GM23338 (cell line): ENCODE measurements at regions not wholly inside any gene's neighbourhood (a gene's known extent, or its start where the extent isn't known, plus 50 kb on each side); places are given as distances from the start of the nearest gene placed in this dataset.

Experiments used
- ATAC-seq: fragments of 200-7000 bp; cut with Tn5 transposase; 3 replicates; pipeline ENCODE4 v1.9.1; 2020
- DNase-seq: peaks from one replicate; pipeline ENCODE4 v3.0.0-alpha.2; 2015; ENCODE audit warnings: low spot score
- H2AFZ ChIP-seq: fragments of 200-600 bp; sonication (generic); 2 replicates; pipeline ENCODE4 v1.8.0; 2016; ENCODE audit warnings: antibody characterized with exemption, mild to moderate bottlenecking, moderate library complexity
- H3F3A ChIP-seq: fragments of 200-600 bp; sonication (generic); replicated peaks from 2 replicates; pipeline ENCODE4 v1.8.0; 2017; ENCODE audit warnings: antibody characterized with exemption, mixed run types, low read depth
- H3K27ac ChIP-seq: fragments of 200-600 bp; sonication (generic); 2 replicates; pipeline ENCODE4 v1.6.1; 2016; ENCODE audit warnings: low read depth
- H3K27me3 ChIP-seq: fragments of 200-600 bp; sonication (generic); 2 replicates; pipeline ENCODE4 v1.8.0; 2016; ENCODE audit warnings: mild to moderate bottlenecking, mixed run types, moderate library complexity; ENCODE audit not compliant: insufficient read depth
- H3K36me3 ChIP-seq: fragments of 200-600 bp; sonication (generic); 2 replicates; pipeline ENCODE4 v1.8.0; 2016; ENCODE audit warnings: mild to moderate bottlenecking; ENCODE audit not compliant: insufficient read depth
- H3K4me1 ChIP-seq: fragments of 200-600 bp; sonication (generic); 2 replicates; pipeline ENCODE4 v1.8.0; 2016; ENCODE audit warnings: mild to moderate bottlenecking, moderate library complexity; ENCODE audit not compliant: insufficient read depth
- H3K4me2 ChIP-seq: fragments of 200-600 bp; sonication (generic); 2 replicates; pipeline ENCODE4 v1.7.1; 2017; ENCODE audit warnings: mixed run types
- H3K4me3 ChIP-seq: fragments of 200-600 bp; sonication (generic); 2 replicates; pipeline ENCODE4 v1.6.1; 2016; ENCODE audit warnings: mixed run types
- H3K79me2 ChIP-seq: fragments of 200-600 bp; sonication (generic); replicated peaks from 2 replicates; pipeline ENCODE4 v1.8.0; 2017; ENCODE audit warnings: mild to moderate bottlenecking; ENCODE audit not compliant: insufficient read depth
- H3K9me2 ChIP-seq: fragments of 200-600 bp; sonication (generic); 2 replicates; pipeline ENCODE4 v1.8.0; 2017; ENCODE audit not compliant: insufficient read depth
- H4K20me1 ChIP-seq: fragments of 200-600 bp; sonication (generic); replicated peaks from 2 replicates; pipeline ENCODE4 v1.8.0; 2017; ENCODE audit warnings: mild to moderate bottlenecking; ENCODE audit not compliant: insufficient read depth
- H3K27ac Mint-ChIP-seq: 2 replicates; pipeline ENCODE4 v1.8.0; 2020; ENCODE audit warnings: inconsistent platforms, mild to moderate bottlenecking, moderate library complexity, mixed read lengths
- H3K27me3 Mint-ChIP-seq: 3 replicates; pipeline ENCODE4 v1.8.0; 2022; ENCODE audit warnings: low read depth, mild to moderate bottlenecking, moderate library complexity, mixed read lengths, inconsistent platforms; ENCODE audit not compliant: insufficient read depth, poor library complexity
- H3K36me3 Mint-ChIP-seq: 3 replicates; pipeline ENCODE4 v1.8.0; 2021; ENCODE audit warnings: low read depth, mild to moderate bottlenecking, inconsistent platforms, moderate library complexity, mixed read lengths
- H3K4me1 Mint-ChIP-seq: 3 replicates; pipeline ENCODE4 v1.8.0; 2020; ENCODE audit warnings: mild to moderate bottlenecking, inconsistent platforms, mixed read lengths
- H3K4me3 Mint-ChIP-seq: 3 replicates; pipeline ENCODE4 v1.8.0; 2021; ENCODE audit warnings: moderate library complexity, mild to moderate bottlenecking, inconsistent platforms, mixed read lengths
- H3K9me3 Mint-ChIP-seq: 3 replicates; pipeline ENCODE4 v1.8.0; 2020; ENCODE audit warnings: moderate library complexity, mild to moderate bottlenecking, inconsistent platforms, mixed read lengths
- ETS1 ChIP-seq: IDR thresholded peaks from 2 replicates; pipeline ENCODE4 v1.6.1; 2016; ENCODE audit warnings: antibody characterized with exemption
- EZH2phosphoT487 ChIP-seq: fragments of 200-600 bp; sonication (generic); IDR thresholded peaks from one replicate; pipeline ENCODE4 v1.8.1; 2018; ENCODE audit warnings: antibody characterized with exemption; ENCODE audit not compliant: unreplicated experiment
- JUNB ChIP-seq: IDR thresholded peaks from one replicate; pipeline ENCODE4 v1.6.1; 2016; ENCODE audit warnings: antibody characterized with exemption; ENCODE audit not compliant: unreplicated experiment
- NANOG ChIP-seq: IDR thresholded peaks from 2 replicates; pipeline ENCODE4 v1.6.1; 2016; ENCODE audit warnings: antibody characterized with exemption, borderline replicate concordance
- POLR2AphosphoS5 ChIP-seq: IDR thresholded peaks from 2 replicates; pipeline ENCODE4 v1.6.1; 2016; ENCODE audit warnings: antibody characterized with exemption, low read depth
- REST ChIP-seq: IDR thresholded peaks from one replicate; pipeline ENCODE4 v1.6.1; 2018; ENCODE audit warnings: antibody characterized with exemption; ENCODE audit not compliant: unreplicated experiment
- STAT1 ChIP-seq: IDR thresholded peaks from one replicate; pipeline ENCODE4 v1.6.1; 2016; ENCODE audit warnings: antibody characterized with exemption; ENCODE audit not compliant: unreplicated experiment
- ZNF462 ChIP-seq: fragments of 250-450 bp; sonication (Bioruptor Pico); IDR thresholded peaks from 2 replicates; pipeline ENCODE4 v1.5.0; 2020; ENCODE audit warnings: mild to moderate bottlenecking, moderate library complexity

- TF ChIP-seq ZNF462 (CRISPR knock-in tag) (no peak), EZH2phosphoT487 (no peak), NANOG (no peak), POLR2AphosphoS5 (no peak), STAT1 (no peak), ETS1 (no peak), JUNB (no peak)
These were observed 167.2 kb downstream of the KLF5 start (continued) for GRCh38 chr13:73225990-73226389.

- Histone ChIP-seq H3K9me2 (no peaks in the 10 kb centered on the region), H3K4me2 (no peak overlapping the region), H3K27me3 (no peaks in the 10 kb centered on the region), H4K20me1 (no peaks in the 10 kb centered on the region), H3K36me3 (no peaks in the 10 kb centered on the region), H3K79me2 (no peaks in the 10 kb centered on the region), H3K27ac (no peak overlapping the region), H3K4me3 (no peak overlapping the region), H2AFZ (no peak overlapping the region), H3F3A (no peaks in the 10 kb centered on the region), H3K4me1 (no peaks in the 10 kb centered on the region)
- H3K4me1 Mint-ChIP-seq, result peaks cover 4% of the 10 kb centered on the region; the same call in 2 of the 3 replicates
- H3K27ac Mint-ChIP-seq, result no peak overlapping the region
- H3K4me3 Mint-ChIP-seq, result no peak overlapping the region
- no peaks in the 10 kb centered on the region for H3K36me3 Mint-ChIP-seq
- DNase-seq (no peak), ATAC-seq (no peak)
- H3K9me3 Mint-ChIP-seq, result no peaks in the 10 kb centered on the region
- H3K27me3 Mint-ChIP-seq, result no peaks in the 10 kb centered on the region
- no peak for TF ChIP-seq REST
These were observed 165.9 kb downstream of the KLF5 start for GRCh38 chr13:73224703-73225102.
